Upper lobe of left lung (tissue), 4 donors: ENCODE measurements at regions not wholly inside any gene's neighbourhood (a gene's known extent, or its start where the extent isn't known, plus 50 kb on each side); places are given as distances from the start of the nearest gene placed in this dataset.

Experiments used
- POLR2AphosphoS5 ChIP-seq, 2 donors: sonication (generic); formaldehyde crosslinking; IDR thresholded peaks; one replicate each; pipeline ENCODE4 v1.5.1; 2017; ENCODE audit warnings: antibody characterized with exemption in 2 of 2
- TF ChIP-seq, protein P1 (sequence below), 6 experiments: fragments of 450-650 bp in 4 of 6; fragments of 200-600 bp in 2 of 6; sonication (generic) in 2 of 6; IDR thresholded peaks; one replicate each; pipeline ENCODE4 v1.5.1; 2016 to 2019; ENCODE audit warnings: antibody characterized with exemption in 6 of 6

- TF ChIP-seq, protein P1, sequence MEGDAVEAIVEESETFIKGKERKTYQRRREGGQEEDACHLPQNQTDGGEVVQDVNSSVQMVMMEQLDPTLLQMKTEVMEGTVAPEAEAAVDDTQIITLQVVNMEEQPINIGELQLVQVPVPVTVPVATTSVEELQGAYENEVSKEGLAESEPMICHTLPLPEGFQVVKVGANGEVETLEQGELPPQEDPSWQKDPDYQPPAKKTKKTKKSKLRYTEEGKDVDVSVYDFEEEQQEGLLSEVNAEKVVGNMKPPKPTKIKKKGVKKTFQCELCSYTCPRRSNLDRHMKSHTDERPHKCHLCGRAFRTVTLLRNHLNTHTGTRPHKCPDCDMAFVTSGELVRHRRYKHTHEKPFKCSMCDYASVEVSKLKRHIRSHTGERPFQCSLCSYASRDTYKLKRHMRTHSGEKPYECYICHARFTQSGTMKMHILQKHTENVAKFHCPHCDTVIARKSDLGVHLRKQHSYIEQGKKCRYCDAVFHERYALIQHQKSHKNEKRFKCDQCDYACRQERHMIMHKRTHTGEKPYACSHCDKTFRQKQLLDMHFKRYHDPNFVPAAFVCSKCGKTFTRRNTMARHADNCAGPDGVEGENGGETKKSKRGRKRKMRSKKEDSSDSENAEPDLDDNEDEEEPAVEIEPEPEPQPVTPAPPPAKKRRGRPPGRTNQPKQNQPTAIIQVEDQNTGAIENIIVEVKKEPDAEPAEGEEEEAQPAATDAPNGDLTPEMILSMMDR (IDR thresholded peaks at IDR 0.05) = no peak
- TF ChIP-seq POLR2AphosphoS5 (IDR thresholded peaks at IDR 0.05) = no peak
These were observed 687.1 kb upstream of the FBXO33 start for GRCh38 chr14:40119321-40119720.
